H9 (cell line): ENCODE measurements at regions not wholly inside any gene's neighbourhood (a gene's known extent, or its start where the extent isn't known, plus 50 kb on each side); places are given as distances from the start of the nearest gene placed in this dataset.

Experiments
- DNase-seq: peaks from one replicate; pipeline ENCODE4 v3.0.0-alpha.2; 2017
- H2AFZ ChIP-seq: one replicate; pipeline ENCODE4 v1.6.1; 2013; ENCODE audit warnings: mild to moderate bottlenecking, low read length, control low read depth, moderate library complexity
- H2AK5ac ChIP-seq: 2 replicates; pipeline ENCODE4 v1.6.1; 2013; ENCODE audit warnings: low read length, control low read depth, mixed read lengths; ENCODE audit not compliant: insufficient read length
- H2BK120ac ChIP-seq: one replicate; pipeline ENCODE4 v1.6.1; 2013; ENCODE audit warnings: low read depth, mild to moderate bottlenecking, low read length, control low read depth, inconsistent platforms; ENCODE audit not compliant: poor library complexity, severe bottlenecking
- H2BK12ac ChIP-seq: 2 replicates; pipeline ENCODE4 v1.6.1; 2013; ENCODE audit warnings: low read length, control low read depth, mixed read lengths, low read depth; ENCODE audit not compliant: insufficient read length
- H2BK15ac ChIP-seq: 2 replicates; pipeline ENCODE4 v1.6.1; 2013; ENCODE audit warnings: low read depth, low read length, control low read depth
- H2BK20ac ChIP-seq: one replicate; pipeline ENCODE4 v1.6.1; 2013; ENCODE audit warnings: low read depth, mild to moderate bottlenecking, low read length, control low read depth, inconsistent platforms; ENCODE audit not compliant: poor library complexity, severe bottlenecking
- H2BK5ac ChIP-seq: 2 replicates; pipeline ENCODE4 v1.6.1; 2013; ENCODE audit warnings: low read length, control low read depth, mixed read lengths; ENCODE audit not compliant: insufficient read length
- H3K14ac ChIP-seq: 2 replicates; pipeline ENCODE4 v1.6.1; 2013; ENCODE audit warnings: low read length, control low read depth; ENCODE audit not compliant: insufficient read depth
- H3K18ac ChIP-seq: 2 replicates; pipeline ENCODE4 v1.6.1; 2013; ENCODE audit warnings: low read depth, mild to moderate bottlenecking, mixed read lengths, low read length, control low read depth; ENCODE audit not compliant: insufficient read length
- H3K23ac ChIP-seq: 2 replicates; pipeline ENCODE4 v1.6.1; 2013; ENCODE audit warnings: low read length, control low read depth, mixed read lengths, low read depth; ENCODE audit not compliant: insufficient read length
- H3K23me2 ChIP-seq: 2 replicates; pipeline ENCODE4 v1.6.1; 2013; ENCODE audit warnings: low read depth, mild to moderate bottlenecking, mixed read lengths, low read length, control low read depth; ENCODE audit not compliant: insufficient read length, poor library complexity, severe bottlenecking
- H3K27ac ChIP-seq: 2 replicates; pipeline ENCODE4 v1.5.1; 2013; ENCODE audit warnings: low read length, control low read depth, mixed read lengths, low read depth; ENCODE audit not compliant: insufficient read length
- H3K27me3 ChIP-seq: 2 replicates; pipeline ENCODE4 v1.6.1; 2013; ENCODE audit warnings: low read length, control low read depth, inconsistent platforms; ENCODE audit not compliant: insufficient read depth
- H3K4ac ChIP-seq: 2 replicates; pipeline ENCODE4 v1.6.1; 2013; ENCODE audit warnings: low read depth, mild to moderate bottlenecking, control low read depth, inconsistent platforms, low read length, moderate library complexity
- H3K4me1 ChIP-seq: 2 replicates; pipeline ENCODE4 v1.6.1; 2013; ENCODE audit warnings: low read length, control low read depth, inconsistent platforms; ENCODE audit not compliant: insufficient read depth
- H3K4me2 ChIP-seq: 2 replicates; pipeline ENCODE4 v1.6.1; 2013; ENCODE audit warnings: low read length, control low read depth, mixed read lengths; ENCODE audit not compliant: insufficient read length, insufficient read depth
- H3K56ac ChIP-seq: 2 replicates; pipeline ENCODE4 v1.6.1; 2013; ENCODE audit warnings: low read depth, mild to moderate bottlenecking, mixed read lengths, low read length, control low read depth; ENCODE audit not compliant: insufficient read length
- H3K79me1 ChIP-seq: 2 replicates; pipeline ENCODE4 v1.6.1; 2013; ENCODE audit warnings: low read depth, mild to moderate bottlenecking, moderate library complexity, low read length, control low read depth, inconsistent platforms; ENCODE audit not compliant: insufficient read depth, poor library complexity, severe bottlenecking
- H3K79me2 ChIP-seq: 2 replicates; pipeline ENCODE4 v1.6.1; 2013; ENCODE audit warnings: low read length, control low read depth, inconsistent platforms; ENCODE audit not compliant: insufficient read depth
- H3K9ac ChIP-seq: 2 replicates; pipeline ENCODE4 v1.6.1; 2013; ENCODE audit warnings: low read length, control low read depth, mixed read lengths; ENCODE audit not compliant: insufficient read length; ENCODE audit errors: extremely low read depth
- H3K9me3 ChIP-seq: one replicate; pipeline ENCODE4 v1.6.1; 2013; ENCODE audit warnings: low read depth, low read length, inconsistent platforms; ENCODE audit not compliant: control insufficient read depth
- H3T11ph ChIP-seq: one replicate; pipeline ENCODE4 v1.6.1; 2013; ENCODE audit warnings: mild to moderate bottlenecking, low read length, control low read depth, inconsistent platforms
- H4K20me1 ChIP-seq: one replicate; pipeline ENCODE4 v1.6.1; 2013; ENCODE audit not compliant: control insufficient read depth, insufficient read length, insufficient read depth
- H4K5ac ChIP-seq: 2 replicates; pipeline ENCODE4 v1.6.1; 2013; ENCODE audit warnings: low read depth, mild to moderate bottlenecking, mixed read lengths, low read length, control low read depth; ENCODE audit not compliant: insufficient read length
- H4K8ac ChIP-seq: replicated peaks from 2 replicates; pipeline ENCODE4 v1.6.1; 2013; ENCODE audit warnings: low read length, control low read depth, mixed read lengths, low read depth; ENCODE audit not compliant: insufficient read length
- H4K91ac ChIP-seq: 2 replicates; pipeline ENCODE4 v1.6.1; 2013; ENCODE audit warnings: low read depth, mild to moderate bottlenecking, moderate library complexity, mixed read lengths, low read length, control low read depth; ENCODE audit not compliant: insufficient read length
- H3K27ac Mint-ChIP-seq, 3 experiments: 2 replicates in 2 of 3; 3 replicates in 1 of 3; pipeline ENCODE4 v1.8.0; 2020 to 2021; ENCODE audit warnings: mixed read lengths in 3 of 3, mild to moderate bottlenecking in 1 of 3, moderate library complexity in 1 of 3
- H3K27me3 Mint-ChIP-seq: 2 replicates; pipeline ENCODE4 v1.8.0; 2021; ENCODE audit warnings: low read depth, mild to moderate bottlenecking, moderate library complexity, mixed read lengths
- H3K36me3 Mint-ChIP-seq, 3 experiments: 2 replicates in 2 of 3; 3 replicates in 1 of 3; pipeline ENCODE4 v1.8.0; 2020 to 2021; ENCODE audit warnings: low read depth in 3 of 3, mixed read lengths in 3 of 3; ENCODE audit not compliant: insufficient read depth in 1 of 3
- H3K4me1 Mint-ChIP-seq, 2 experiments: 2 replicates each; pipeline ENCODE4 v1.8.0; 2020; ENCODE audit warnings: mixed read lengths in 2 of 2
- H3K4me3 Mint-ChIP-seq, 2 experiments: 2 replicates in 1 of 2; 3 replicates in 1 of 2; pipeline ENCODE4 v1.8.0; 2020 to 2021; ENCODE audit warnings: mild to moderate bottlenecking in 2 of 2, mixed read lengths in 2 of 2, moderate library complexity in 1 of 2
- H3K9me3 Mint-ChIP-seq, 2 experiments: 2 replicates in 1 of 2; 3 replicates in 1 of 2; pipeline ENCODE4 v1.8.0; 2020; ENCODE audit warnings: mild to moderate bottlenecking in 2 of 2, mixed read lengths in 2 of 2, moderate library complexity in 1 of 2
- WGBS: extraction: QIAGEN DNeasy Blood & Tissue Kit; methylation state at CpG from one replicate; pipeline ENCODE4 v1.1.7; 2013; ENCODE audit warnings: missing lambda C conversion rate, low lambda C conversion rate, mixed read lengths; ENCODE audit not compliant: insufficient read length; ENCODE audit errors: extremely low coverage; 5-methylcytosine and 5-hydroxymethylcytosine counted together
- TF ChIP-seq, protein P1 (sequence below): fragments of 200-600 bp; sonication (generic); conservative IDR thresholded peaks from 3 replicates; pipeline ENCODE4 v1.8.0; 2021; ENCODE audit warnings: antibody characterized with exemption, mild to moderate bottlenecking

DNA sequence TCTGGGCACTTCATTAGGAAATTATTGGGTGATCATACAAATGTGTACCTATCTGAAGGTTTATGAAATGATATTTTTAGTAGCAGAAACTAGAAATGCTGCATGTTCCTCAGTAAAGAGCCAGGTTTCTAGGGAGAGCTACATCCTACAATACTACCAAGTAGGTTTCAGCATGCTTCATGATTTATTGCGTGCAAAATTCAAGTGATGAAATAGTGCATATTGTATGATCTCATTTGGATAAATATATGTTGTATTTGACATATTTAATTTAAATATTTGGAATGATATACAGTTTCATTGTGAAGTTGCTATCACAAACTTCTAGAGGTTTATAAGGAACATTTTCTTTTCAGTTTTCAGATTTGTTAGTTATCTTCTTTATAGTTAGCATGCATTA lies 90.5 kb upstream of the GDF10 start:
- Histone ChIP-seq H3K4me2 (no peak overlapping the region), H2BK12ac (no peak overlapping the region), H2BK15ac (no peak overlapping the region), H2AK5ac (no peak overlapping the region), H4K20me1 (no peaks in the 10 kb centered on the region), H3K79me2 (no peaks in the 10 kb centered on the region), H3K27me3 (no peaks in the 10 kb centered on the region), H2BK20ac (no peak overlapping the region), H3K9me3 (no peaks in the 10 kb centered on the region), H4K8ac (no peak overlapping the region), H3K9ac (no peak overlapping the region), H4K91ac (no peak overlapping the region), H2BK5ac (no peak overlapping the region), H3K27ac (no peak overlapping the region), H3K4me1 (no peaks in the 10 kb centered on the region), H3K79me1 (no peaks in the 10 kb centered on the region), H3K23ac (no peak overlapping the region), H3K23me2 (no peaks in the 10 kb centered on the region), H3T11ph (no peak overlapping the region), H3K56ac (no peak overlapping the region), H4K5ac (no peak overlapping the region), H3K14ac (no peak overlapping the region), H3K4ac (no peak overlapping the region), H2BK120ac (no peak overlapping the region), H2AFZ (no peak overlapping the region), H3K18ac (no peak overlapping the region)
- Mint-ChIP-seq H3K9me3 (peaks cover 17 to 19% of the 10 kb centered on the region in 2 experiments), H3K27me3 (no peaks in the 10 kb centered on the region; the same call in 1 of the 2 replicates), H3K4me1 (peaks cover 2 to 6% of the 10 kb centered on the region in 2 experiments; a peak in 3 of 4 replicates), H3K36me3 (peaks cover 0 to 9% (median 0%) of the 10 kb centered on the region in 3 experiments; a peak in 3 of 7 replicates), H3K27ac (no peak overlapping the region), H3K4me3 (no peak overlapping the region)
- TF ChIP-seq, protein P1, sequence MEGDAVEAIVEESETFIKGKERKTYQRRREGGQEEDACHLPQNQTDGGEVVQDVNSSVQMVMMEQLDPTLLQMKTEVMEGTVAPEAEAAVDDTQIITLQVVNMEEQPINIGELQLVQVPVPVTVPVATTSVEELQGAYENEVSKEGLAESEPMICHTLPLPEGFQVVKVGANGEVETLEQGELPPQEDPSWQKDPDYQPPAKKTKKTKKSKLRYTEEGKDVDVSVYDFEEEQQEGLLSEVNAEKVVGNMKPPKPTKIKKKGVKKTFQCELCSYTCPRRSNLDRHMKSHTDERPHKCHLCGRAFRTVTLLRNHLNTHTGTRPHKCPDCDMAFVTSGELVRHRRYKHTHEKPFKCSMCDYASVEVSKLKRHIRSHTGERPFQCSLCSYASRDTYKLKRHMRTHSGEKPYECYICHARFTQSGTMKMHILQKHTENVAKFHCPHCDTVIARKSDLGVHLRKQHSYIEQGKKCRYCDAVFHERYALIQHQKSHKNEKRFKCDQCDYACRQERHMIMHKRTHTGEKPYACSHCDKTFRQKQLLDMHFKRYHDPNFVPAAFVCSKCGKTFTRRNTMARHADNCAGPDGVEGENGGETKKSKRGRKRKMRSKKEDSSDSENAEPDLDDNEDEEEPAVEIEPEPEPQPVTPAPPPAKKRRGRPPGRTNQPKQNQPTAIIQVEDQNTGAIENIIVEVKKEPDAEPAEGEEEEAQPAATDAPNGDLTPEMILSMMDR = no peak
- no peak for DNase-seq
- no CpG with 5 or more reads among the region's 1 CpG for WGBS
